K562 (cell line): ENCODE measurements at regions not wholly inside any gene's neighbourhood (a gene's known extent, or its start where the extent isn't known, plus 50 kb on each side); places are given as distances from the start of the nearest gene placed in this dataset.

ENCODE experiments used
- ATAC-seq: fragments of 200-7000 bp; cut with Tn5 transposase; 3 replicates; pipeline ENCODE4 v1.9.1; 2020; ENCODE audit warnings: moderate library complexity
- BruUV-seq: library from RNA; stranded (reverse); fragments of 400-500 nt; replicated peaks from 2 replicates; lab custom pipeline; 2021; lab: Mats Ljungman, UMichigan
- CTCF ChIA-PET: fragments of 300-600 bp; formaldehyde crosslinking; extraction: SDS; loops from one replicate; lab custom pipeline; 2021; ENCODE audit warnings: low intra/inter-chr PET ratio; lab: Yijun Ruan, JAX
- POLR2A ChIA-PET: fragments of 300-600, 350-650 bp; sonication (Branson Sonifier 250); formaldehyde crosslinking; extraction: SDS; loops from one replicate; lab custom pipeline; 2021; ENCODE audit warnings: antibody characterized with exemption, inconsistent platforms; lab: Yijun Ruan, JAX
- DNase-seq, 4 experiments: peaks; one replicate each; pipeline versions ENCODE4 v3.0.0 to v3.0.0-alpha.2; 2011 to 2018; ENCODE audit warnings: low spot score in 3 of 4, mixed read lengths in 3 of 4; ENCODE audit errors: extremely low read depth in 1 of 4
- FAIRE-seq: peaks from 2 replicates; lab custom pipeline; 2011; peaks lifted over from hg19 to GRCh38; lab: Jason Lieb, UNC
- H2AFZ ChIP-seq: 2 replicates; pipeline ENCODE4 v1.6.0; 2011; ENCODE audit warnings: low read depth, low read length, control low read depth, inconsistent platforms
- H3K27ac ChIP-seq: fragments of 200-600 bp; 3 replicates; pipeline ENCODE4 v1.8.0; 2011; ENCODE audit warnings: low read depth, mild to moderate bottlenecking, control low read depth, inconsistent platforms, low read length, moderate library complexity, mixed read lengths; ENCODE audit errors: extremely low read depth
- H3K27me3 ChIP-seq, 2 experiments: fragments of 300-600 bp in 1 of 2; 2 replicates in 1 of 2; 3 replicates in 1 of 2; pipeline versions ENCODE4 v1.6.0 to v1.8.0; 2011; ENCODE audit warnings: inconsistent platforms in 2 of 2, low read length in 2 of 2, mild to moderate bottlenecking in 1 of 2, mixed read lengths in 1 of 2, moderate library complexity in 1 of 2; ENCODE audit not compliant: control insufficient read depth in 2 of 2, insufficient read depth in 2 of 2
- H3K36me3 ChIP-seq: fragments of 300-600 bp; 3 replicates; pipeline ENCODE4 v1.8.0; 2011; ENCODE audit warnings: mild to moderate bottlenecking, low read length, inconsistent platforms; ENCODE audit not compliant: control insufficient read depth, insufficient read depth
- H3K4me1 ChIP-seq, 2 experiments: fragments of 200-600 bp in 1 of 2; replicated peaks in 1 of 2; 2 replicates in 1 of 2; 3 replicates in 1 of 2; pipeline versions ENCODE4 v1.5.1 to v1.8.0; 2011; ENCODE audit warnings: inconsistent platforms in 2 of 2, low read length in 2 of 2, mild to moderate bottlenecking in 1 of 2, mixed read lengths in 1 of 2, moderate library complexity in 1 of 2; ENCODE audit not compliant: control insufficient read depth in 2 of 2, insufficient read depth in 2 of 2
- H3K4me2 ChIP-seq: 2 replicates; pipeline ENCODE4 v1.6.1; 2011; ENCODE audit warnings: low read length, control low read depth, inconsistent platforms, mixed read lengths; ENCODE audit not compliant: insufficient read depth
- H3K4me3 ChIP-seq: fragments of 200-600 bp; sonication (generic), shearing (Covaris generic); 2 replicates; pipeline ENCODE4 v1.5.1; 2016; ENCODE audit warnings: control low read depth, inconsistent platforms
- H3K79me2 ChIP-seq: fragments of 200-600 bp; 3 replicates; pipeline ENCODE4 v1.8.0; 2011; ENCODE audit warnings: low read length, inconsistent platforms; ENCODE audit not compliant: control insufficient read depth, insufficient read depth
- H3K9ac ChIP-seq, 2 experiments: 2 replicates each; pipeline versions ENCODE4 v1.6.0 to v1.6.1; 2011; ENCODE audit warnings: low read depth in 2 of 2, low read length in 2 of 2, control low read depth in 1 of 2, inconsistent platforms in 1 of 2, mild to moderate bottlenecking in 1 of 2, mixed read lengths in 1 of 2; ENCODE audit not compliant: insufficient read depth in 1 of 2
- H3K9me1 ChIP-seq: one replicate; pipeline ENCODE4 v1.6.0; 2011; ENCODE audit warnings: inconsistent platforms, mild to moderate bottlenecking, low read length, moderate library complexity; ENCODE audit not compliant: control insufficient read depth, insufficient read depth
- H3K9me3 ChIP-seq: replicated peaks from 2 replicates; pipeline ENCODE4 v1.5.1; 2011; ENCODE audit warnings: low read depth, low read length, inconsistent platforms; ENCODE audit not compliant: control insufficient read depth, insufficient read depth
- H4K20me1 ChIP-seq: replicated peaks from 2 replicates; pipeline ENCODE4 v1.6.1; 2011; ENCODE audit warnings: low read length, inconsistent platforms, mixed read lengths; ENCODE audit not compliant: control insufficient read depth, insufficient read depth
- ARNT ChIP-seq, 2 experiments: fragments of 450-650 bp; IDR thresholded peaks; 2 replicates each; pipeline ENCODE4 v1.6.1; 2016; ENCODE audit warnings: mild to moderate bottlenecking in 1 of 2
- CBFA2T2 ChIP-seq: fragments of 450-650 bp; conservative IDR thresholded peaks from 2 replicates; pipeline ENCODE4 v1.6.1; 2017; ENCODE audit warnings: mild to moderate bottlenecking
- ELF1 ChIP-seq: fragments of 200-800 bp; sonication (Bioruptor generic); IDR thresholded peaks from 2 replicates; pipeline ENCODE4 v1.6.1; 2016; ENCODE audit warnings: missing genetic modification characterization, missing compliant biosample characterization
- GTF2B ChIP-seq: IDR thresholded peaks from 2 replicates; pipeline ENCODE4 v1.6.1; 2011; ENCODE audit not compliant: insufficient read length; ENCODE audit errors: extremely low read depth
- KLF16 ChIP-seq: IDR thresholded peaks from 2 replicates; pipeline ENCODE4 v1.6.1; 2016; ENCODE audit warnings: antibody characterized with exemption
- LEF1 ChIP-seq: fragments of 450-650 bp; IDR thresholded peaks from 2 replicates; pipeline ENCODE4 v1.6.1; 2016; ENCODE audit warnings: mild to moderate bottlenecking
- NFATC3 ChIP-seq: fragments of 450-650 bp; IDR thresholded peaks from 2 replicates; pipeline ENCODE4 v1.6.1; 2017; ENCODE audit warnings: mild to moderate bottlenecking
- NFE2L1 ChIP-seq: fragments of 450-650 bp; IDR thresholded peaks from 2 replicates; pipeline ENCODE4 v1.6.1; 2016; ENCODE audit warnings: missing genetic modification characterization, low read depth, mild to moderate bottlenecking, missing compliant biosample characterization, moderate library complexity, borderline replicate concordance
- NRF1 ChIP-seq, 2 experiments: fragments of 450-650 bp; IDR thresholded peaks in 1 of 2; conservative IDR thresholded peaks in 1 of 2; 2 replicates each; pipeline ENCODE4 v1.6.1; 2014; ENCODE audit warnings: mild to moderate bottlenecking in 2 of 2
- PHF20 ChIP-seq: fragments of 450-650 bp; IDR thresholded peaks from 2 replicates; pipeline ENCODE4 v1.6.1; 2018; ENCODE audit not compliant: partially characterized antibody
- PRDM10 ChIP-seq: fragments of 450-650 bp; IDR thresholded peaks from 2 replicates; pipeline ENCODE4 v1.6.1; 2018; ENCODE audit not compliant: partially characterized antibody
- PYGO2 ChIP-seq: fragments of 450-650 bp; IDR thresholded peaks from 2 replicates; pipeline ENCODE4 v1.6.1; 2016; ENCODE audit warnings: mild to moderate bottlenecking, missing genetic modification characterization, moderate library complexity, missing compliant biosample characterization
- ZBED1 ChIP-seq: IDR thresholded peaks from 2 replicates; pipeline ENCODE4 v1.6.1; 2014
- ZC3H11A ChIP-seq: IDR thresholded peaks from 2 replicates; pipeline ENCODE4 v1.6.1; 2012; ENCODE audit warnings: low read depth, low read length, improper control_type of control experiment
- ZNF398 ChIP-seq: fragments of 250-450 bp; sonication (Bioruptor Pico); IDR thresholded peaks from 2 replicates; pipeline ENCODE4 v1.8.0; 2021; ENCODE audit warnings: moderate library complexity, mild to moderate bottlenecking, inconsistent platforms
- ZNF589 ChIP-seq: fragments of 200-800 bp; sonication (Bioruptor generic); IDR thresholded peaks from 2 replicates; pipeline ENCODE4 v1.6.1; 2016; ENCODE audit warnings: low read depth, missing genetic modification characterization, missing compliant biosample characterization
- ZSCAN32 ChIP-seq: fragments of 450-650 bp; formaldehyde crosslinking; IDR thresholded peaks from 2 replicates; pipeline ENCODE4 v1.4.0; 2020; ENCODE audit warnings: mild to moderate bottlenecking, moderate library complexity
- WGBS: fragments of 100-300 bp; shearing (Covaris generic); methylation state at CpG from one replicate; pipeline ENCODE4 v1.1.6; 2016; ENCODE audit warnings: low coverage, mixed read lengths; ENCODE audit not compliant: insufficient coverage; ENCODE audit errors: missing lambda C conversion rate; 5-methylcytosine and 5-hydroxymethylcytosine counted together
- in situ Hi-C: fragments of 300-500 bp; cut with MboI; formaldehyde crosslinking; loops from 4 replicates; pipeline ENCODE4 v1.15.0; 2018; ENCODE audit warnings: inconsistent platforms, mixed read lengths
- intact Hi-C: fragments of 100-400 bp; cut with micrococcal nuclease; formaldehyde crosslinking; loops from 2 replicates; pipeline ENCODE4 v1.14.2; 2022
- TF ChIP-seq, protein P1 (sequence below): sonication (generic); formaldehyde crosslinking; IDR thresholded peaks from 2 replicates; pipeline ENCODE4 v1.8.1; 2023; ENCODE audit warnings: mild to moderate bottlenecking, missing genetic modification reagents

GRCh38 chr4:14743601-14744000 lies 258.7 kb upstream of the CPEB2 start:
- no peaks in the 10 kb centered on the region for H3K27me3 ChIP-seq
- no peak for ATAC-seq
- H3K27ac ChIP-seq: no peak overlapping the region
- no peak overlapping the region for H2AFZ ChIP-seq
- ChIA-PET POLR2A (no interaction called here), CTCF (no interaction called here)
- H3K36me3 ChIP-seq: no peaks in the 10 kb centered on the region
- no peaks in the 10 kb centered on the region for H3K4me1 ChIP-seq
- H4K20me1 ChIP-seq: no peaks in the 10 kb centered on the region
- no peak overlapping the region for H3K4me2 ChIP-seq
- H3K4me3 ChIP-seq: no peak overlapping the region
- H3K9me3 ChIP-seq: no peaks in the 10 kb centered on the region
- no peaks in the 10 kb centered on the region for H3K79me2 ChIP-seq
- FAIRE-seq: no peak
- H3K9me1 ChIP-seq: no peaks in the 10 kb centered on the region
- 2% methylated on average over 5 of the region's 5 CpGs for WGBS
- no peak for DNase-seq
- in situ Hi-C loops: no loop called here
- no peak overlapping the region for H3K9ac ChIP-seq
- no TSS peak for BruUV-seq
- intact Hi-C loops: no loop called here
- TF ChIP-seq PHF20 (no peak), NFATC3 (no peak), KLF16 (no peak), ZNF398 (CRISPR knock-in tag) (no peak), ZC3H11A (no peak), NRF1 (conservative IDR thresholded peaks at IDR 0.05 in 1 of 2, IDR thresholded peaks at IDR 0.05 in 1 of 2) (no peak), ARNT (IDR thresholded peaks at IDR 0.05) (no peak), ZNF589 (no peak), ZSCAN32 (CRISPR knock-in tag) (no peak), NFE2L1 (tag) (no peak), CBFA2T2 (no peak), ELF1 (no peak), LEF1 (no peak), GTF2B (no peak), ZBED1 (no peak), PYGO2 (no peak), PRDM10 (no peak)
- TF ChIP-seq, protein P1, sequence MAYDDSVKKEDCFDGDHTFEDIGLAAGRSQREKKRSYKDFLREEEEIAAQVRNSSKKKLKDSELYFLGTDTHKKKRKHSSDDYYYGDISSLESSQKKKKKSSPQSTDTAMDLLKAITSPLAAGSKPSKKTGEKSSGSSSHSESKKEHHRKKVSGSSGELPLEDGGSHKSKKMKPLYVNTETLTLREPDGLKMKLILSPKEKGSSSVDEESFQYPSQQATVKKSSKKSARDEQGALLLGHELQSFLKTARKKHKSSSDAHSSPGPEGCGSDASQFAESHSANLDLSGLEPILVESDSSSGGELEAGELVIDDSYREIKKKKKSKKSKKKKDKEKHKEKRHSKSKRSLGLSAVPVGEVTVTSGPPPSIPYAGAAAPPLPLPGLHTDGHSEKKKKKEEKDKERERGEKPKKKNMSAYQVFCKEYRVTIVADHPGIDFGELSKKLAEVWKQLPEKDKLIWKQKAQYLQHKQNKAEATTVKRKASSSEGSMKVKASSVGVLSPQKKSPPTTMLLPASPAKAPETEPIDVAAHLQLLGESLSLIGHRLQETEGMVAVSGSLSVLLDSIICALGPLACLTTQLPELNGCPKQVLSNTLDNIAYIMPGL: no peak
